ENCODE measurements at regions not wholly inside any gene's neighbourhood (a gene's known extent, or its start where the extent isn't known, plus 50 kb on each side); places are given as distances from the start of the nearest gene placed in this dataset.

GRCh38 chr2:239561446-239562001 lies 160.7 kb upstream of the HDAC4 start:
- no peak overlapping the region for H3K4me3 ChIP-seq
- no peaks in the 10 kb centered on the region for H3K9me3 ChIP-seq
- H3K27me3 ChIP-seq = no peaks in the 10 kb centered on the region
- 61 to 68% methylated on average over 15 to 17 of the region's 17 CpGs for WGBS, 2 donors
- H3K36me3 ChIP-seq (ENCODE audit: low read depth, missing control alignments) = no peaks in the 10 kb centered on the region
- intact Hi-C loops (cut with DNase I; ENCODE audit: low total_unique reads) = no loop called here
- TF ChIP-seq POLR2A (IDR thresholded peaks at IDR 0.05) = no peak
- no peak for TF ChIP-seq CTCF (IDR thresholded peaks at IDR 0.05)
- no peaks in the 10 kb centered on the region for H3K4me1 ChIP-seq
- no peak overlapping the region for H3K27ac ChIP-seq
- peak; percentile 86 for DNase-seq

GRCh38 chr2:239559417-239560261 lies 158.8 kb upstream of the HDAC4 start:
- Histone ChIP-seq H3K9me3 (no peaks in the 10 kb centered on the region), H3K27me3 (no peaks in the 10 kb centered on the region), H3K4me1 (no peaks in the 10 kb centered on the region), H3K4me3 (no peak overlapping the region), H3K27ac (no peak overlapping the region), H3K36me3 (ENCODE audit: low read depth, missing control alignments) (no peaks in the 10 kb centered on the region)
- no peak for TF ChIP-seq POLR2A (IDR thresholded peaks at IDR 0.05)
- no peak for TF ChIP-seq CTCF (IDR thresholded peaks at IDR 0.05)
- intact Hi-C loops (cut with DNase I; ENCODE audit: low total_unique reads) = no loop called here
- DNase-seq = no peak
- 79 to 93% methylated on average over 24 to 28 of the region's 28 CpGs for WGBS, 2 donors

- TF ChIP-seq CTCF (IDR thresholded peaks at IDR 0.05) = no peak
- no peak for TF ChIP-seq POLR2A (IDR thresholded peaks at IDR 0.05)
- Histone ChIP-seq H3K27me3 (no peaks in the 10 kb centered on the region), H3K4me3 (no peak overlapping the region), H3K27ac (no peak overlapping the region), H3K9me3 (no peaks in the 10 kb centered on the region), H3K36me3 (ENCODE audit: low read depth, missing control alignments) (no peaks in the 10 kb centered on the region), H3K4me1 (no peaks in the 10 kb centered on the region)
- DNase-seq = no peak
- intact Hi-C loops (cut with DNase I; ENCODE audit: low total_unique reads) = no loop called here
- WGBS, 2 donors = 88 to 90% methylated on average over 12 of the region's 12 CpGs
These were observed 157.8 kb upstream of the HDAC4 start for GRCh38 chr2:239558661-239559060.

- 84 to 94% methylated on average over 5 of the region's 5 CpGs for WGBS, 2 donors
- H3K4me3 ChIP-seq = no peak overlapping the region
- H3K27ac ChIP-seq = no peak overlapping the region
- no peak for DNase-seq
- no peaks in the 10 kb centered on the region for H3K9me3 ChIP-seq
- no peaks in the 10 kb centered on the region for H3K27me3 ChIP-seq
- no peaks in the 10 kb centered on the region for H3K36me3 ChIP-seq (ENCODE audit: low read depth, missing control alignments)
- intact Hi-C loops (cut with DNase I; ENCODE audit: low total_unique reads) = no loop called here
- TF ChIP-seq CTCF (IDR thresholded peaks at IDR 0.05) = no peak
- H3K4me1 ChIP-seq = no peaks in the 10 kb centered on the region
These were observed 156.7 kb upstream of the HDAC4 start for GRCh38 chr2:239557516-239557915.

- DNase-seq = no peak
- Histone ChIP-seq H3K27me3 (no peaks in the 10 kb centered on the region), H3K4me3 (no peak overlapping the region), H3K4me1 (no peaks in the 10 kb centered on the region), H3K36me3 (ENCODE audit: low read depth, missing control alignments) (no peaks in the 10 kb centered on the region), H3K9me3 (no peaks in the 10 kb centered on the region), H3K27ac (no peak overlapping the region)
- intact Hi-C loops (cut with DNase I; ENCODE audit: low total_unique reads) = no loop called here
- 83 to 94% methylated on average over 6 of the region's 6 CpGs for WGBS, 2 donors
- TF ChIP-seq CTCF (IDR thresholded peaks at IDR 0.05) = no peak
- no peak for TF ChIP-seq POLR2A (IDR thresholded peaks at IDR 0.05)
These were observed 154.7 kb upstream of the HDAC4 start for GRCh38 chr2:239555571-239555905.

Data from testis (tissue), 2 donors.